Activated CD4-positive, alpha-beta T cell treated with anti-CD3 and anti-CD28 coated beads for 48 hours (primary cell): ENCODE measurements at regions not wholly inside any gene's neighbourhood (a gene's known extent, or its start where the extent isn't known, plus 50 kb on each side); places are given as distances from the start of the nearest gene placed in this dataset.
"Not testable (repeated sequence)": the region's sequence is repeated elsewhere in the genome, so short reads cannot be mapped to it uniquely, and the experiment has no call there.

ENCODE experiments used
- DNase-seq: peaks from one replicate; pipeline ENCODE4 v3.0.0-alpha.2; 2020

DNA sequence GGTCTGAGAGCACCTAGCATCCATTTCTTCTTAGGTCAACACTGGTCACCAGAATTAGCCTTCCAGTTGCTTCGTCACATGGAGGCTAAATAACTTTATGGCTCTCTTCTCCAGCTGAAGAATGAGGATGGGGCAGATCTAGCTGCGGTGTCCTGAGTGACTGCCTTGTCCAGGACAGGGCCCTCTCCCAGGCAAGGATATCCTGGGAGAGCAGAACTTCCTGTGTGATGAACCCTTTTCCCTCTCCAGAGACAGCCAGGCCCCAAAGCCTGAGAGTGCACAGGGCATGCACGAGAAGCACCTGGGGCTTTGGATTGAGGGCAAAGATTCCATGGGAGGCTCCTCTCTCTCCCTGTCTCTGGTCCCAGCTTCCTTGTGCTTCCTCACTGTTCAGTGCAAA is 108.2 kb upstream of the MAMLD1 start:
- no peak for DNase-seq

DNA sequence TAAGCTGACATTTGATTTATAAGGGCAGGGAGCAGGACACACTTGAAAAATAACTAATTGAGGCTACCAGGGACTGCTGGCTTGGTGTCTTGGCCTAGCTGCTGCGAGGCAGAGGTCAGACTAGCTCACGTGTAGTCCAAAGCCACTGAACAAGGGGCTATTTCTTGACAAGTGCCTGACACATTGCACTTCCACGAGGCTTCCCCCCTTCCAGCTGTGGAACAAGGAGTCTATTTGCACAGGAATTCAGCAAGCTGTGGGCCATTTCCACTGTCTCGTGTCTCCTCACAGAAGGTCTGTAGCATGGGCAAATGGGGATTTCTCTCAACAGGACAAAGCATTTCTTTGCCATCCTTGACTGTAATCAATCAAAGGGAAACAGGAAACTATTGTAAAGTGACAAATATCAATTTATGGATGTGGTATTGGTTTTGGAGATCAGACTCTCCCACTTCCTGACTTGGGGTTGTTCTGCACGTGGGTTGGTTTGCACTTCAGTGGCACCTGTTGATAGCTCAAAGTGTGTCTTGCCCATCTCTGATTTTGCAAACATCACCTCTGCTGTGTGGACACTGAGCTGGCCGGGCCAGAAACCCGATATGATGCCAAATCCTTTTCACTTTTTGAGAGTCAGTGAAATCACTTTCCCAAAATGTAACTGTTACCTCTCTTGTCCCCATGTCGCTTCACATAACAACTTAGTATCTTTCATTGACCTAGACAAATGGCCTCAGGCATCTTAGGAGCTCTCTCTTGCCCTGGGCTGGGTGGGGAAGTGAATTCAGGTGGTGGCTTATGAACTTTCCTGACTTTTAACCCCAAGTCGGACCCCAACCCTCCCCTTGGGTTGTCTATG is 107.4 kb upstream of the MAMLD1 start:
- DNase-seq = no peak

DNA sequence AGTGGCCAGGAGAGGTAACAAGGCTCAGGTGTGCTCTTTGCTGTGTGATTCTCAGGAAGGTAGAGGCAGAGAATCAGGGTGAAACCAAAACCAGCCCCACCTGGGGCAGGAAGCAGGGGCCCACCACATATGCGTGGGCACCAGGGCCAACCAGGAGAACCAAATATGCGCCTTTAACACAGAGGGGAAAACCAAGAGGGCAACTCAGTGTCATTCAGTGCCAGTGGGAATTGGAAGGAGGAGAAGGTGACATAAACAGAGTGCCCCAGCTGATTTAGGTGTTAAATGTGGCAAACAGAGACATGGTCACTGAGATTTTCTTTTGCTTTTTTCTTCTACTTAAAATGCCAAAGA is 106.8 kb upstream of the MAMLD1 start:
- DNase-seq = peak; percentile 3

DNA sequence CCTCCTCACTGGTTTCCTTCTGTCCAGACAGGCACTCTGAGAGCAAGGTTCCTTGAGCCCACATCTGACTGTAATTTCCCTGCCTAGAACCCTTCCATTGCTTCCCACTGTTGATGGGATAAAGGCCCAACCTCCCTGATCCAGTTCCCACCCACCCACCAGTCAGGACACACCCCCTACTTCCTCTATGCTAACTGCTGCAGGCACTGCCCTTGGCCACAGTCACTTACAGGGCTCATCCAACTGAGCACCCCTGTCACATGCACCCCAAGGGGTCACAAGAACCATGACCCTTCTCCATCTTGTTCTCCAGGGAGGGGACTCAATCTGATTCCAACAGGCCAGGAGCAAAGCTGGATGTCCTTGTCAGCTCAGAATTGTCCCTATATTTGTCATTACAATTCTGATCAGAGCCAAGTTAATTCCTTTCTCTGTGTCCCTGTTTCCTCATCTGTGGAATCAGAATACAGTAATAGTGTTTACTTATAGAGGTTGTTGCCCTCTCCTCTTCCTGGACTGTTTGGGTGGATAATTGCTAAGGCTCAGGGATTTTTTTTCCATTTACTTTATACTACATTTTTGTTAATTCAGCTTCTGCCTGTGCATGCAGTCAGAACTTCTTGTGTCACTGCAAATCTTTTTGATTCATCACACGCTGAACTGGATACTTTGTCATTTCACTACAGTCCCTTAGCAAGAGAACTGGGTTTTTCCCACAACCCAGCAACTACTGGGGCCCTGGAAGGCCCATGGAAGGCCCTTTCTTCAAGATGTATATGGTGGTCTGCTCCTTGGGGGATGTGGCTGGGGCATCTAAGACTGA is 105.6 kb upstream of the MAMLD1 start:
- DNase-seq = no peak

DNA sequence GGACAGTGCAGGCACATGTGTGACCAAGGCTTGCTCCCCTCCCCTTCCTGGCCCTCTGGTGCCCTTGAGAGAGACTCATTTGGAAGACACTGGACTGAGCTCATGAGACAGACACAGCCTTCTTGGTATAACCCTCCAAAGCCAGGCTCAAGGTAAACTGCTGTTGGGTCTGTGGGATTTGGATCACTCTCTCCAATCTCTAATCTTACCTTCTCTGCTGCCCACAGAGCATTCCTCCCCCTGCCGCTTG is 105.0 kb upstream of the MAMLD1 start:
- no peak for DNase-seq

DNA sequence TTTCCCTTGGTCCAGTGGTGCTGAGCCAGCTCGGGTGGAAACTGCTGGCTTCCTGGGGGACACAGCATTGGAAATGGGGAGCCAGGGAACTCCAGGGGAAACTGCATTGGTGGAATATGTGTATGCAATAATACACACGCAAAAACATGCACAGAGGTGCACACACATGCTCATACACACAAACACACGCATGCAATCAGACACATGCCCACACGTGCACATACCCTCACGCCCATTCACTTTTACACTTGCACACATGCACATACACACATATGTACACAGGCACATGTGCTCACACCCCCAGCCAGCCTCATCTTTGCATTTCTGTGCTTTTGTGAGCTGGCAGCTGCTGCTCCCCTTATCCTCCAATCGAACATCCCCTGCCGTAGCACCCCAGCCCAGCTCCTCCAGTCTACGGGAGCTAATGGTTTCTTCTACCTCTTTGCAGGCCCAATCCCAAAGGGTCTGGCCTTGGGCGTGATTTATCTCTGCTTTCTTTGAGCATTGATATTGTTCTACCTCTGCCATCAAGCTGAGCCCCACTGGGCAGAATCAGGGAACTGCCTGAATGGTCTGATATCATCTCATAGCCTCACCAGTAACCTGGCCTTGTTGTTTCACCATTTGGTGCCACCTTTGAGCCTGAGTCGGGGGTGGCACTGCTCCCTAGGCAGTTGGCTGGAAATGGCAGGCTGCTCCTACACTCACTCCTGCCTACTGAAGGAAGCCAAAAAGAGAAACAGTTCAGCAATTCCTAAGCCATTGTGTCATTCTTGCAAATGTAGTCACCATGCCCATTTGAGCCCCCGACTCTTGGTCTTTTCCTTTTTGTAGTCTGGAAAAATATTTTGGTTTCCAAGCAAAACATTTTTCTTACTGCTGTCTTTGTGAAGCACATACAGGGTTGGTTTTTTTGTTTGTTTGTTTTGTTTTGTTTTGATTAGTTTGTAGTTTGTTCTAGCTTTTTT is 104.4 kb upstream of the MAMLD1 start:
- DNase-seq = no peak

DNA sequence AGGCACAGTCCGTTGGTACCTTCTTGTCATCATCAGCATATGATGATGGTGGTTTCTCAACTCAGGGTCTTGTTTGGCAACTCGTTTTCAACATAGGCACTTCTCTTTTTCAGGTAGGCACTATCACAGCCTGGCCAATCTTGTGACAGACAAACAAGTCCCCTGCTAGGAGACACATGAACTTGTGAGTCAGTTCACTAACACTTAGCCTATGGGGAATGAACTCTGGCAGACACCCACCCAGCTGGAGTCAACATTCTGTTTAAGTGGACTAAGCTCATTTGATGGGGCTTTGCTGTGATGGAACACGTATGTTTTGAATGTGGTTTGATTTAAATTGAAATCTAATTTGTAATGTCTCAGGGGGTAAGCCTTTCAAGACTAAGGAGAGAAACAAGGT is 100.7 kb upstream of the MAMLD1 start:
- no peak for DNase-seq

DNA sequence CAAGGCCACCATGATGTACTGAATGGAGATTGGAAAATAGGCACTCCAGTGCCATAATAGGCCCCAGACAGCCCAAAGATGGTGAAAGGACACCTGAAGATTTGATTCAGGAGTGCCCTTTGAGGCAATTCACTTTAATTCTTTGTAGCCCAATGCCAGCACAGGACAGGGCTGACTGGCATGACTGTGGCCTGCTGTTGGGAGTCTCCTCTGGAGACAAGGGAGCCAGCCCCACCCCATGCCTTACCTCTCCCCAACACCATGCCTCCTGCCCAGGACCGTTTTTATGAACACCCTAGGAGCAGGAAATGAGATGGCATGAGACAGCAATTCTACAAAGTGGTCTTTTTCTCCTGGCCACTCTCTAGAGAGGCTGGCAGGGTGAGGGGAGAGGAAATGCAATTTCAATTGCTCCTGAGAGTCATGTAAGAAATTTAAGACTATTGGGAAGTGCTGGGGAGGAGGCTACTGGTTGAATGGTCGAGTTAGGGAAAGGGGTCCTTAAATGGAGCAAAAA is 94.2 kb upstream of the MAMLD1 start:
- DNase-seq = no peak

DNA sequence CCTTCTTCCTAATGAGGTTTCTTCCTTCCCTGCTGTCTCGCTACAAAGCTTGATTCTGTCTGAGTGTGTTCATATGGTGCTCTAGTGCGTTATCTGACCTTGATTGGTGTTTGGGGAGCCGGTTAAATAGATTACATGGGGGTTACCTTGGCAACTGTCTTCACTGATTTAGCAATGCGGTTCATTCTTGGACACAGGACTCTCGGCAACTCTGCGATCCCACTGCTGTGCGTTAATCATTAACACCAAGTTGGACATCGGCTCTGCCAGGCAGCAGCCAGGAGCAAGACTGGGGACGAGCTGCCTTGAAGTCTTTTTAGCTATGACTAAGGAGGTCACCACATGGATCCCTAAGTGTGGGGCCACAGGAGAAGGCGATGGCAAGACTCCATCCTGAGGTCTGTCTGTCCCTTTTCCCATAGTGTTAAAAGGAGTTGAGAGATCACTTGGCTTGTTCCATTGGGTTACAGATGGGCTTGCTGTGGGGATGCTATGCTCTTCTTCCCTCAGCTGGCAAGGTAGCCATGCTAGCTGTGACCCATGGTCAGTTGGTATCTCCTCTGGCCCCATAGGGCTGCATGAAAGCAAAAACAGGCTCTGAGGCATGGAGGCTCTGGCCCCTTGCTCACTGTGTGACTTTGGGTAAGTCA is 93.4 kb upstream of the MAMLD1 start:
- DNase-seq = no peak

DNA sequence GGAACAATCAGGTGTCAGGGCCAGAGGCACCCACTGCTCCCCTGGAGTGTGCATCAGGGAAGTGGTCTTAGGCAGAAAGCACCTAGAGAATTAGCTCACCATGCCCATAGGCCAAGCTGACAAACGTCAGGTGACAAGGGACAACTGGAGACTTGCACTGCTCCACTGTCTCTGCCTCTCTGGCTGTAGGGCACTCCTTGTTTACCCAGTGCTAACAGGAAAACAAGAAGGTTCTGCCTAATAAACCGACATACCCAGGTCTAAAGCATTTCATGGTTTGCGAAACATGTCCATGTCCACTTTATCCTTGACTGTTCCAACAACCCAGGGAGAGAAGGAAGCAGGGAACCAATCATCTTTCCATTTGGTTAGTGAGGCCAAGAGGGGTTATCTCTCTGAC is 92.5 kb upstream of the MAMLD1 start:
- no peak for DNase-seq

DNA sequence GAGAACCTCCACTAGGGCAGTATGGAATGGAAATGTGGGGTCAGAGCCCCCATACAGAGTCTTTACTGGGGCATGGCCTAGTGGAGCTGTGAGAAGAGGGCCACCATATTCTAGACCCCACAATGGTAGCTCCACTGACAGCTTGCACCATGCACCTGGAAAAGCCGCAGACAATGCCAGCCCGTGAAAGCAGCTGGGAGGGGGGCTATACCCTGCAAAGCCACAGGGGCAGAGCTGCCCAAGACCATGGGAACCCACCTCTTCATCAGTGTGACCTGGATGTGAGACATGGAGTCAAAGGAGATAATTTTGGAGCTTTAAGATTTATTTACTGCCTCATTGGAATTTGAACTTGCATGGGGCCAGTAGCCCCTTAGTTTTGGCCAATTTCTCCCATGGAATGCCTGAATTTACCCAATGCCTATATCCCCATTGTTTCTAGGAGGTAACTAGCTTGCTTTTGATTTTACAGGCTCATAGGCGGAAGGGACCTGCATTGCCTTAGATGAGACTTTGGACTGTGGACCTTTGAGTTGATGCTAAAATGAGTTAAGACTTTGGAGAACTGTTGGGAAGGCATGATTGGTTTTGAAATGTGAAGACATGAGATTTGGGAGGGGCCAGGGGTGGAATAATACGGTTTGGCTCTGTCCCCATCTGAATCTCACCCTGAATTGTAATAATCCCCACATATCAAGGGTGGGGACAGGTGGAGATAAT is 89.4 kb upstream of the MAMLD1 start:
- not testable (repeated sequence) for DNase-seq

DNA sequence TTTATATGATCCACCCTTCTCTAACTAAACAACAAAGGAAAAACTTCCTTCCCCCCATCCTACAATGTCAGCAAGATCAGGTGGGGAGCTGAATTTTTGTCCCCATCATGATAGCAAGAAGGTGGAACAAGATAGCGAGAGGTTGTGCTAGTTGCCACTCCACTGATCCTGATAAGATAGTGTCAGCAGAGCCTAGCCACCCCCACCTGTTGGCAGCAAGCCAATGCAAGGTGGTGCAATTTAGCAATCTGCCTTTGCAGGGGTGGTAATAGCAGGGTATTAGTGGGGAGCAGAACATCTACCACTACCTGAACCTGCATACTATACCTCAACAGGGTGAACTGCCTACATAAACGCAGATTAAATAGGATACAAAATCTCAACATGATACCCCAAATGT is 80.2 kb upstream of the MAMLD1 start:
- DNase-seq = no peak

DNA sequence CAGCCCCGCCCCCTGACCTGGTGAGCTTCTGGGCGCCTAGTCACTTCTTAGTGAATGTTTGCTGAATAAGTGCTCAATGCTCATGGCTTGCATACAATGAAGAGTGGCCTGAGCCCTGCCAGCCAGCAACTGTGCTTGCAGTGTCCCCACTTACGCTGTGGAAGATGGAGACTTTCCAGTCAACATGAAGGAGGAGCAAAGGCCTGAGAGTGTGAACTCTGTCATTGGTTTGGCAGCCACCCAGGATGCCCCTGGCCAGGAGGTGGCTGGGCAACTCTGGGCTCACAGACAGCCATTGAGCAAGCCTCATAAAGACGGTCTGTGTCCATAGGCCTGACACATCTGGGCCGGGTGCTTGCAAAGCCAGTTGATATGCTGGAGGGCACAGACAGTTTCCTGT is 72.1 kb upstream of the MAMLD1 start:
- no peak for DNase-seq

DNA sequence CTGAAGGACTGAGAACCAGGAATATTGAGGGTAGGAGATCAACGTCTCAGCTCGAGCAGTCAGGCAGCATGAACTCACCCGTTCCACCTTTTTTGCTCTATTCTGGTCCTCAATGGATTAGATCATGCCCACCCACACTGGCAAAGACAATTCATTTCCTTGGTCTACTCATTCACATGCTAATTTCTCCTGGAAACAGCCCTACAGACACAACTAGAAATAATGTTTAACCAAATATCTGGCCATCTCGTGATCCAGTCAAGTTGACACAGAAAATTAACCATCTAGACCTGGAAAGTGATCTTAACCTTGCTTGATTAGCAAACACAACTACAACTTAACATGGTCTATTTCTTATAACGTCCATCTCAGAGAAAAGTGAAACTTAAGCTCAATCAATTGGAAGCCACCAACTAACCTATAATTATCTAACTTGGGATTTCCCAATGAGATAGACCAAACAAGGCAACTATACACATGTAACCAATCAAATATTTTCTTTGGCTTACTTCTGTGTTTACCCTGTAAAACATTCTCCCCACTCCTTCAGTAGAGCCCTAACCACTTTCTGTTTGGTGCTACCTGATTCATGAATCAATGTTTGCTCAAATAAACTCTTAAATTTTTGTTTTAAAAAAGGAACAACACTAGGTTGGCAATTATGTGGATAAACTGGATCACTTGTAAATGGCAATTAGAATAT is 69.7 kb upstream of the MAMLD1 start:
- no peak for DNase-seq

DNA sequence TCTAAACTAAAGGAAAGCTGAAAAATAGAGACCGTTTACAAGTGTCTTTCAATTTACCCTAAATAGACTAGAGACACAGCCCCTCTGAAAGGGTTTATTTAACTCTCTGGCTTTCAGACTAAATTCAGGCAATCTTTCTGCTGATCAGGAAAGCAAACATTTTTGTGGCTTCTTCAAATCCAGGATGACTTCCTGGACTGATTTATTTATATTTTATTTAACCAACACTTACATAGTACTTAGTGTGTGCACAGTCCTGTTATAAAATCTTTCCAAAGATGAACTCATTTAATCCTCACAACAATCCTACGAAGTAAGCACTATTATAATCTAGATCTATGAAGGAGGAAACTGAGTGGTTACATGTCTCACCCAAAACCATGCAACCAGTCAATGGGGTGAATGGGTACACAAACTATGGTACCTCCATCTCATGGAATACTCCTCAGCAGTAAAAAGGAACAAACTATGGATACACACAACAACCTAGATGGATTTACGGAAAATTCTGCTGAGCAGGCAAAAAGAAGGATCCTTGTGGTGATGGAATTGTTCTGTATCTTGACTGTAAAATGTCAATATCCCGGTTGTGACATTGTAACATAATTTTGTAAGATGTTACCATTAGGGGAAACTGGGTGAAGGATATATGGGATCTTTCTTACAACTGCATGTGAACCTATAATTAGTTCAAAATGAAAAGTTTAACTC is 64.1 kb upstream of the MAMLD1 start:
- DNase-seq = no peak

DNA sequence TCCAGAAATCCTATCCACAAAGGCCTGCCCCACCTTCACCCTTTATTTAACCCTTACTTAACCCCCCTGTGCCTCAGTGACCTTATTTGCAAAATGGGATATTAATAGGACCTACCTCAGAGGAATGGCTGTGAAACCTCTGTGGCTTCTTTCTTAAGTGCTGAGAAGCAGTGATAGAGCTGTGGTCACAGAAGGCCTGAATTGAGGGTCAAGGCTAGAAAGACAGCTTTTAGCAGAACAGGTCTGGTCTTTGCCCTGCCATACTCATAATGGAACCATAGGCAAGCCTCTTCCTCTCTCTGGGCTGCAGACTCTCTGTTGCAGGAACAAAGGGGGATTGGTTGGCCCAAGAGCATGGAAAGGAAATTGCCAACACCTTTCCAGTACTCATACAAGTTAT is 63.5 kb upstream of the MAMLD1 start:
- DNase-seq = no peak

DNA sequence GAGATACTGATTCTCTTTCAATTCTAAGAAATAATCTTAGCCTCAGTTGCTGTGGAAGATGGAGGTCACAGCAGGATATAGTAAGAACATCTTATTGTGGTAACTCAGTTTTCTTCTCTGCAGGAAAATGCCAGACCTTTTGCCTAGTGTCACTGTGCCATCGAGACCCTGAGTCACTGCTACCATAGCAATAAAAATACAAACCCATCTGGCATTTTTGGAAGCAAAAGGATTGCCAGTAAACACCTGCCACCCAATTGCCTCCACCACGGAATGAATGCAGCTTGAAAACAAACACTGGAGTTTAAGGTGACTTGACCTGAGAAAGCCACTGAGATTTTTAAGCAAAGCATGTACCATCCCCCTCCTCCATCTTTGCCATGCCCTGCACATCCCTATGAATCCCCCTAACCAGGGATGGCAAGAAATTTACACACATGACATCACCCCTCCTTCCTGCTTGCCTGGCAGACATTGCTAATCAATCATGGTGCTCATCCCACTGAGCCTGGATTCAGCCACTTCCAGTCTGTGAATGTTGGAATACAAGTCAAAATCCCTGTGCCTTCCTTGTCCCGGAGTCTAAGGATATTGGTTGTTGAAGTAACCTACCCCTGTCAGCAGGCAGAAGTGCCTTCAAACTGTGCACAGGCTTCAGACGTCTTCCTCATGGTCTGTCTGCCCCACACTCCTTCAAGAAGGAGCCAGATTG is 59.6 kb upstream of the MAMLD1 start:
- no peak for DNase-seq

DNA sequence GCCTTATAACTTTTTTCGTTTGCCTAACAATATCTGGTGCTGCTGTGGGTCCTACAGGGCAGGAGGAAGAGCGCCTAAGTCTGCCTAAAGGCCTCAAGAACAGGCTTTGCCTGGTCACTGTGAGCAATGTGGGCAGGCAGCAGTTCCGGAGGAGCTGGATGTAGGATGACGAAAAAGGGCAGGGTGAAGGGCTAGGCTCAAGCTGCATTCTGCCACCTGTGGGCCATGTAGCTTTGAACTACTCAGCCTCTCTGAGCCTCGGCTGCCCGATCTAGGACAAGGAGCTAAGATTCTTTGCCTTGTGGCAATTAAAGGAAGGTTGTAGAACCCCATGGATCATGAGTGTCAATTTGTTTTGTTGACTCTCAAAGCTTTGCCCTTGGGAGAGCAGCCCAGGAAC is 57.1 kb upstream of the MAMLD1 start:
- DNase-seq = no peak

DNA sequence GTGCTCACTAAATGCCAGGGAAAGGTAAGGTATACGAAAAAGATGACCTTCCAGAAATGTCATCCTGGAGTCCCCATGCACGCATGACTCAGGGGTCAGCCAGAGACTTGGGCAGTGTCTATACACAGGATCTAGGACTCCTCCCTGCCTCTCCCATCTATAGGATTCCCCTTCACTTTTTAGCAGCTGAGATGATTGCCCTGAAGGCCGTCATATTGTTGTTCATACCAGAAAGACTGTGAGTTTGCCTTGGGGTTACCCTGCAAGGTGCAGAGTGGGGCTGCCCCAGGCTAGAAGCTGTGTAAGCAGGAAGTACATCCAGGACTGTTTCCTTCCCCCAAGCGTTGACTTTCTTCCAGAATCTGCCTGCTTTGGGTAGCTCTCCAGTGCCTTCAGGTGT is 55.1 kb upstream of the MAMLD1 start:
- no peak for DNase-seq

DNA sequence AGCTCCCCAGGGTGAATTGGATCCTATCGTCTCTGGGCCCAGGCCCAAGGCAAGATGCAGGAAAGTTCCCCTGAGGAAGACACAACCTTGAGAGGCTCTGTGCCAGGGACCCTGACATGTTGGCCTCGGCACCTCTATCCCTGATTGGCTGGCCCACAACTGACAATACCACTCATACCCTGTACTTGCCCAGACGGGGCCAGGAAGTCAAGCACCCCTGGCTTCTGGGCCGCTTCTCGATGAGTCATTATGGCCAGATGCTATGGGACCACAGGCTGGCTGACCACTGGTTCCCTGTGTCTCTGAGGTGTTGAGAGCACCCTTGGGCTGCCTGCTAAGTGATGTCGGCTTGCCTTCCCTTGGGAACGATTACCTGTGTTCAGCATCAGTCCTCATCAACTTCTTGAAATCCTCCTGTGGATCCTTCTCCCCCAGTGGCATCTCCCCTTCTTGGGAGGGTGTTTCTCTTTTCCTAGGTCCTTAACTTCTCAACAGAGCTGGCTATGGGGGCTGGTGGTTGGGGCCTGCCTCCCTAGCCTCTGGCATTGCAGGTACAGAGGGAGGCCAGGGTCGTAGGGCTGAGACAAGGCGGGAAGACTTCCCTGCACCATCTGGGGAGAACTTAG is 54.5 kb upstream of the MAMLD1 start:
- no peak for DNase-seq
